ENCODE measurements at regions not wholly inside any gene's neighbourhood (a gene's known extent, or its start where the extent isn't known, plus 50 kb on each side); places are given as distances from the start of the nearest gene placed in this dataset.
A peak's percentile ranks its signal among the peaks of the same experiment; 100 is the strongest.

DNA sequence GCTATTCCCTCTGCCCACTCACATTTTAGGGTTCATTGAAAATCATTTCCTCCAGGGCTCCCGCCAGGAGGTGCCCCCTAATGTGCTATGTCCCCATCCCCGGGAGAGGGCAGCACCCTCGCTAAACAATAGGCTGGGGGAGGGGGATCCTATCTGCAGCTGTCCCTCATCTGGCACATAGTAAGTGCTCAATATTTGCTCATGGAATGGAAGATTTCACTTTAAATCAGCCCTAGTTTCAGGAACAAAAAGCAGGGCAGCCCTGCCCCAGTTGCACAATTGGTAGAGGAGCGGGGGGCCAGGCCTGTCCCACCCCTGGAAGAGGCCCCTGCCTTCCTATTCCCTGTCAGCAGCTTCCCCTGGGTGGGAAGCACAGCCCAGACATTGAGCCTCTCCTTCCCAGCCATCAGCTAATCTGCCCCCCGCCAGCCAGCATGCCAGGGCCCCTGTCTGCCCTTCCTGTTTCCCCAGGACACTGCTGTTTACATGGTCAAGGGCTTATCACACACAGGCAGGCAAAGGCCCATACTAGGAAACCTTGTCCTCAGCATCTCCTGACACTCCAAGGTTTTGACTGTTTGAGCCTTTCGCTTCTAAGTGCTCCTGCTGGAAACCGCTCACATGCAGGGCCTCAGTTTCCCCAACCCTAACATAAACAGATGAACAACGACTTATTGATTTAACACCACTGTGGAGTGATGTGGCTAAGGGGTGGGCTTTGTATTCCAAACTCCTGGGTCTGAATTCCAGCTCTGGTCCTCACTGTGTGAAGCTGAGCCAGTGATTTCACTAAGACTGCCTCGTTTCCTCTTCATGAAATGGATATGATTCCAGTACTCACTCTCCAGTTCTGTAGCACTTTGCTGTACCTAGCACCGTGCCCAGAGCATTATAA, 130.7 kb upstream of the ZMIZ1 start:
- Histone ChIP-seq H3K36me3 (ENCODE audit: low read depth) (no peaks in the 10 kb centered on the region), H3K9me3 (ENCODE audit: severe bottlenecking) (no peaks in the 10 kb centered on the region), H3K4me1 (ENCODE audit: insufficient read depth, poor library complexity, severe bottlenecking) (peaks cover 5% of the 10 kb centered on the region), H3K27ac (ENCODE audit: poor library complexity, severe bottlenecking) (no peak overlapping the region), H3K27me3 (ENCODE audit: insufficient read depth, poor library complexity, severe bottlenecking) (no peaks in the 10 kb centered on the region), H3K4me3 (ENCODE audit: severe bottlenecking) (no peak overlapping the region)
- 0 out of 3 replicates have a peak, but pooled peaks have one; percentile 28 for ATAC-seq (ENCODE audit: low read depth)
- no peak for DNase-seq (ENCODE audit: low spot score)
- TF ChIP-seq CTCF (IDR thresholded peaks at IDR 0.05; ENCODE audit: poor library complexity, severe bottlenecking): peak; percentile 29

GRCh38 chr10:78938695-78939672, 129.8 kb upstream of the ZMIZ1 start:
- ATAC-seq (ENCODE audit: low read depth) (no peak), DNase-seq (ENCODE audit: low spot score) (no peak)
- no peak overlapping the region for H3K4me3 ChIP-seq (ENCODE audit: severe bottlenecking)
- no peaks in the 10 kb centered on the region for H3K27me3 ChIP-seq (ENCODE audit: insufficient read depth, poor library complexity, severe bottlenecking)
- no peak overlapping the region for H3K27ac ChIP-seq (ENCODE audit: poor library complexity, severe bottlenecking)
- no peaks in the 10 kb centered on the region for H3K9me3 ChIP-seq (ENCODE audit: severe bottlenecking)
- no peak for TF ChIP-seq CTCF (IDR thresholded peaks at IDR 0.05; ENCODE audit: poor library complexity, severe bottlenecking)
- H3K36me3 ChIP-seq (ENCODE audit: low read depth): no peaks in the 10 kb centered on the region
- peaks cover 5% of the 10 kb centered on the region for H3K4me1 ChIP-seq (ENCODE audit: insufficient read depth, poor library complexity, severe bottlenecking)

DNA sequence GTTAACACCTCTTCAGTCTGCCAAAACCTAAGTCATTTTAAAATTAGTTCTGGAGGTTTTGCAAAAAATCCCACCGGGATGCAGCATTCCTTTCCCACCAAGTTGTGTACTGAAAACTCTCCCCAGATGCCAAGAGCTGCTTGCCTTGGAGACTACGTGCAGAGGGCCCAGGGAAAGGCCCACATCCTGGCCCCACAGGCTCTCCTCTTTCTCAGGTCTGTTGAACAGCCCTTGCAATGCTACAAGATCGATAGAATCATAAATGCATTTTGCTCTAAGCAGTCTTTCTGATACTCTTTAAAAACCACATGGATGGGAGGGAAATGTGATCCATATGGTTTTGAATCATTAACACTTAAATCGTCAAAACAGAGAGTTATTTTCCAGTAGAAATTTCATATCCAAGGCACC, 126.7 kb upstream of the ZMIZ1 start:
- no peak for TF ChIP-seq CTCF (IDR thresholded peaks at IDR 0.05; ENCODE audit: poor library complexity, severe bottlenecking)
- no peak for ATAC-seq (ENCODE audit: low read depth)
- Histone ChIP-seq H3K27me3 (ENCODE audit: insufficient read depth, poor library complexity, severe bottlenecking) (no peaks in the 10 kb centered on the region), H3K4me1 (ENCODE audit: insufficient read depth, poor library complexity, severe bottlenecking) (peaks cover 5% of the 10 kb centered on the region), H3K27ac (ENCODE audit: poor library complexity, severe bottlenecking) (no peak overlapping the region), H3K36me3 (ENCODE audit: low read depth) (no peaks in the 10 kb centered on the region), H3K9me3 (ENCODE audit: severe bottlenecking) (no peaks in the 10 kb centered on the region), H3K4me3 (ENCODE audit: severe bottlenecking) (no peak overlapping the region)
- DNase-seq (ENCODE audit: low spot score): no peak

GRCh38 chr10:78944723-78945312, 123.9 kb upstream of the ZMIZ1 start:
- Histone ChIP-seq H3K9me3 (ENCODE audit: severe bottlenecking) (no peaks in the 10 kb centered on the region), H3K4me1 (ENCODE audit: insufficient read depth, poor library complexity, severe bottlenecking) (peaks cover 13% of the 10 kb centered on the region), H3K36me3 (ENCODE audit: low read depth) (no peaks in the 10 kb centered on the region), H3K27me3 (ENCODE audit: insufficient read depth, poor library complexity, severe bottlenecking) (no peaks in the 10 kb centered on the region), H3K4me3 (ENCODE audit: severe bottlenecking) (no peak overlapping the region), H3K27ac (ENCODE audit: poor library complexity, severe bottlenecking) (no peak overlapping the region)
- TF ChIP-seq CTCF (IDR thresholded peaks at IDR 0.05; ENCODE audit: poor library complexity, severe bottlenecking): no peak
- no peak for DNase-seq (ENCODE audit: low spot score)
- no peak; the same call in 2 of the 3 replicates for ATAC-seq (ENCODE audit: low read depth)
